ENCODE measurements at regions not wholly inside any gene's neighbourhood (a gene's known extent, or its start where the extent isn't known, plus 50 kb on each side); places are given as distances from the start of the nearest gene placed in this dataset.

GRCh38 chrX:5100004-5100403 is 1128.7 kb downstream of the NLGN4X start:
- DNase-seq = no peak

GRCh38 chrX:5086388-5086787 is 1142.3 kb downstream of the NLGN4X start:
- no peak for DNase-seq

- DNase-seq = no peak
Measured at GRCh38 chrX:5084279-5084678, 1144.4 kb downstream of the NLGN4X start.

GRCh38 chrX:5082705-5083104 is 1146.0 kb downstream of the NLGN4X start:
- no peak for DNase-seq

GRCh38 chrX:5080791-5081190 is 1147.9 kb downstream of the NLGN4X start:
- no peak for DNase-seq

GRCh38 chrX:5068550-5068949 is 1160.1 kb downstream of the NLGN4X start:
- no peak for DNase-seq

- DNase-seq = no peak
Measured at GRCh38 chrX:5057786-5058185, 1170.9 kb downstream of the NLGN4X start.

- no peak for DNase-seq
Measured at GRCh38 chrX:5054852-5055251, 1173.8 kb downstream of the NLGN4X start.

GRCh38 chrX:5051831-5052491 is 1176.7 kb downstream of the NLGN4X start:
- peak in 22 of 51 donors; percentile 0 to 21 (median 0) for DNase-seq

GRCh38 chrX:5042563-5042962 is 1186.1 kb downstream of the NLGN4X start:
- no peak for DNase-seq

GRCh38 chrX:5031792-5032191 is 1196.9 kb downstream of the NLGN4X start:
- DNase-seq = no peak

GRCh38 chrX:5015451-5015850 is 1213.2 kb downstream of the NLGN4X start:
- no peak for DNase-seq

GRCh38 chrX:4994855-4995254 is 1233.8 kb downstream of the NLGN4X start:
- no peak for DNase-seq

GRCh38 chrX:4978613-4979012 is 1250.1 kb downstream of the NLGN4X start:
- DNase-seq = no peak

- no peak for DNase-seq
Measured at GRCh38 chrX:4971646-4972045, 1257.0 kb downstream of the NLGN4X start.

- no peak for DNase-seq
Measured at GRCh38 chrX:4964112-4964511, 1250.7 kb upstream of the PRKX start.

GRCh38 chrX:4963432-4963831 is 1250.0 kb upstream of the PRKX start:
- DNase-seq = no peak

GRCh38 chrX:4944767-4945166 is 1231.3 kb upstream of the PRKX start:
- DNase-seq = peak in 2 of 51 donors; percentile 0 to 4

- no peak for DNase-seq
Measured at GRCh38 chrX:4936315-4936714, 1222.9 kb upstream of the PRKX start.

GRCh38 chrX:4935846-4936245 is 1222.4 kb upstream of the PRKX start:
- DNase-seq = peak in 12 of 51 donors; percentile 0 to 23 (median 2)

- DNase-seq = no peak
Measured at GRCh38 chrX:4935401-4935800, 1222.0 kb upstream of the PRKX start.

GRCh38 chrX:4932790-4933189 is 1219.3 kb upstream of the PRKX start:
- DNase-seq = no peak

GRCh38 chrX:4930426-4930825 is 1217.0 kb upstream of the PRKX start:
- no peak for DNase-seq

GRCh38 chrX:4925911-4926310 is 1212.5 kb upstream of the PRKX start:
- no peak for DNase-seq
